ENCODE measurements at regions not wholly inside any gene's neighbourhood (a gene's known extent, or its start where the extent isn't known, plus 50 kb on each side); places are given as distances from the start of the nearest gene placed in this dataset.

DNA sequence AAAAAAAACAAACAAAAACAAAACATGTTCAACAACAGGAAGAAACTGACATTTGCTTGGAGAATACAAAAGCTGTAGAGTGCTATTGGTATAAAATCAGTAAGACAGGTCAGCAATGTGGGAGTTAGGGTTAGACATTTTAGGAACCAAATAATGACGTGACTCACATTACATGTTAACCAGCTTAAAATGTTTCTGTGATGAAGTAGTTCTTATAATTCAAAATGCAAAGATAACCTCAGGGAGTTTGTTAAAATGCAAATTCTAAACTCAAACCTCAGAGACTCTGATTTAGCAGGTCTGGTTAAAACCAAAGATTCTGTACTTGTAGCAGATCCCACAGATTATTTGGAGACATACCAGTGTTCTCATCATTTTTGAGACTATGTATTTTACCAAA, 549.4 kb upstream of the SLITRK1 start:
- TF ChIP-seq POLR2AphosphoS5 (IDR thresholded peaks at IDR 0.05; ENCODE audit: borderline replicate concordance, low read depth, low read length): no peak
- no peak for TF ChIP-seq EZH2 (IDR thresholded peaks at IDR 0.05)
